Large intestine (tissue), 3 donors: ENCODE measurements at regions not wholly inside any gene's neighbourhood (a gene's known extent, or its start where the extent isn't known, plus 50 kb on each side); places are given as distances from the start of the nearest gene placed in this dataset.

Source experiments
- DNase-seq, 2 donors: peaks; one replicate each; pipeline versions ENCODE4 v3.0.0 to v3.0.0-alpha.2; 2013
- H3K27ac ChIP-seq: one replicate; pipeline ENCODE4 v1.5.1; 2013; ENCODE audit warnings: low read length
- H3K27me3 ChIP-seq: 2 replicates; pipeline ENCODE4 v1.6.1; 2013; ENCODE audit warnings: low read length; ENCODE audit not compliant: control insufficient read depth, insufficient read depth
- H3K36me3 ChIP-seq: 2 replicates; pipeline ENCODE4 v1.6.1; 2013; ENCODE audit warnings: low read length; ENCODE audit not compliant: control insufficient read depth, insufficient read depth
- H3K4me1 ChIP-seq: one replicate; pipeline ENCODE4 v1.6.1; 2013; ENCODE audit warnings: low read length; ENCODE audit not compliant: control insufficient read depth, insufficient read depth
- H3K4me3 ChIP-seq: one replicate; pipeline ENCODE4 v1.5.1; 2013; ENCODE audit warnings: low read length
- H3K9me3 ChIP-seq: one replicate; pipeline ENCODE4 v1.6.1; 2013; ENCODE audit warnings: mild to moderate bottlenecking, low read depth, low read length, moderate library complexity; ENCODE audit not compliant: control insufficient read depth
- WGBS: methylation state at CpG from one replicate; pipeline ENCODE4 v1.1.5; 2013; ENCODE audit warnings: low lambda C conversion rate; ENCODE audit not compliant: insufficient coverage; 5-methylcytosine and 5-hydroxymethylcytosine counted together

GRCh38 chr13:78836238-78836784 lies 177.4 kb upstream of the OBI1 start:
- H3K4me3 ChIP-seq: no peak overlapping the region
- 86% methylated on average over 1 of the region's 3 CpGs for WGBS

GRCh38 chr13:78832461-78832860 lies 173.5 kb upstream of the OBI1 start:
- Histone ChIP-seq H3K4me3 (no peak overlapping the region), H3K27me3 (no peaks in the 10 kb centered on the region), H3K36me3 (no peaks in the 10 kb centered on the region), H3K9me3 (no peaks in the 10 kb centered on the region), H3K27ac (no peak overlapping the region), H3K4me1 (peaks cover 3% of the 10 kb centered on the region)
- no peak for DNase-seq
- no CpG with 5 or more reads among the region's 3 CpGs for WGBS

More at GRCh38 chr13:78836238-78836784, 177.4 kb upstream of the OBI1 start:
- Histone ChIP-seq H3K27ac (no peak overlapping the region), H3K27me3 (no peaks in the 10 kb centered on the region), H3K36me3 (no peaks in the 10 kb centered on the region), H3K4me1 (peaks cover 3% of the 10 kb centered on the region), H3K9me3 (no peaks in the 10 kb centered on the region)
- no peak for DNase-seq

- no CpG with 5 or more reads among the region's 1 CpG for WGBS
- H3K27me3 ChIP-seq: no peaks in the 10 kb centered on the region
- DNase-seq: no peak
- H3K4me3 ChIP-seq: no peak overlapping the region
- no peaks in the 10 kb centered on the region for H3K9me3 ChIP-seq
- H3K4me1 ChIP-seq: peaks cover 3% of the 10 kb centered on the region
- H3K27ac ChIP-seq: no peak overlapping the region
- H3K36me3 ChIP-seq: no peaks in the 10 kb centered on the region
Observed at GRCh38 chr13:78830508-78830907, 171.6 kb upstream of the OBI1 start.

- peaks cover 3% of the 10 kb centered on the region for H3K4me1 ChIP-seq
- H3K36me3 ChIP-seq: no peaks in the 10 kb centered on the region
- H3K27me3 ChIP-seq: no peaks in the 10 kb centered on the region
- no peak overlapping the region for H3K27ac ChIP-seq
- H3K4me3 ChIP-seq: no peak overlapping the region
- no peaks in the 10 kb centered on the region for H3K9me3 ChIP-seq
- no peak for DNase-seq
Observed at GRCh38 chr13:78829821-78830220, 170.9 kb upstream of the OBI1 start.

- Histone ChIP-seq H3K27me3 (no peaks in the 10 kb centered on the region), H3K4me1 (no peaks in the 10 kb centered on the region), H3K36me3 (no peaks in the 10 kb centered on the region), H3K27ac (no peak overlapping the region), H3K4me3 (no peak overlapping the region), H3K9me3 (no peaks in the 10 kb centered on the region)
- DNase-seq: no peak
- WGBS: no CpG with 5 or more reads among the region's 3 CpGs
Observed at GRCh38 chr13:78827471-78827870, 168.5 kb upstream of the OBI1 start.

GRCh38 chr13:78826936-78827335 lies 168.0 kb upstream of the OBI1 start:
- no peak for DNase-seq
- no peaks in the 10 kb centered on the region for H3K36me3 ChIP-seq
- H3K4me1 ChIP-seq: no peaks in the 10 kb centered on the region
- H3K4me3 ChIP-seq: no peak overlapping the region
- WGBS: no CpG with 5 or more reads among the region's 2 CpGs
- no peaks in the 10 kb centered on the region for H3K9me3 ChIP-seq
- H3K27me3 ChIP-seq: no peaks in the 10 kb centered on the region
- no peak overlapping the region for H3K27ac ChIP-seq

GRCh38 chr13:78826312-78826711 lies 167.4 kb upstream of the OBI1 start:
- 100% methylated on average over 1 of the region's 1 CpG for WGBS
- Histone ChIP-seq H3K4me1 (no peaks in the 10 kb centered on the region), H3K9me3 (no peaks in the 10 kb centered on the region), H3K27me3 (no peaks in the 10 kb centered on the region), H3K4me3 (no peak overlapping the region), H3K36me3 (no peaks in the 10 kb centered on the region), H3K27ac (no peak overlapping the region)
- no peak for DNase-seq

- no peaks in the 10 kb centered on the region for H3K27me3 ChIP-seq
- no CpG with 5 or more reads among the region's 1 CpG for WGBS
- peaks cover 4% of the 10 kb centered on the region for H3K4me1 ChIP-seq
- no peak overlapping the region for H3K4me3 ChIP-seq
- H3K9me3 ChIP-seq: no peaks in the 10 kb centered on the region
- H3K36me3 ChIP-seq: no peaks in the 10 kb centered on the region
- no peak overlapping the region for H3K27ac ChIP-seq
- DNase-seq: no peak
Observed at GRCh38 chr13:78820541-78820940, 161.6 kb upstream of the OBI1 start.

- Histone ChIP-seq H3K27ac (no peak overlapping the region), H3K9me3 (no peaks in the 10 kb centered on the region), H3K4me1 (peaks cover 4% of the 10 kb centered on the region), H3K36me3 (no peaks in the 10 kb centered on the region), H3K4me3 (no peak overlapping the region), H3K27me3 (no peaks in the 10 kb centered on the region)
- DNase-seq: peak; percentile 73 to 82
- WGBS: no CpG with 5 or more reads among the region's 15 CpGs
Observed at GRCh38 chr13:78816592-78816991, 157.6 kb upstream of the OBI1 start.

GRCh38 chr13:78816154-78816553 lies 157.2 kb upstream of the OBI1 start:
- WGBS: no CpG with 5 or more reads among the region's 1 CpG
- no peaks in the 10 kb centered on the region for H3K36me3 ChIP-seq
- no peaks in the 10 kb centered on the region for H3K9me3 ChIP-seq
- DNase-seq: peak in 1 of 2 donors; percentile 9
- H3K4me1 ChIP-seq: peaks cover 4% of the 10 kb centered on the region
- H3K27me3 ChIP-seq: no peaks in the 10 kb centered on the region
- no peak overlapping the region for H3K27ac ChIP-seq
- H3K4me3 ChIP-seq: no peak overlapping the region

- no peak for DNase-seq
- WGBS: 96% methylated on average over 4 of the region's 4 CpGs
- Histone ChIP-seq H3K4me3 (no peak overlapping the region), H3K36me3 (no peaks in the 10 kb centered on the region), H3K27ac (no peak overlapping the region), H3K4me1 (no peaks in the 10 kb centered on the region), H3K27me3 (no peaks in the 10 kb centered on the region), H3K9me3 (no peaks in the 10 kb centered on the region)
Observed at GRCh38 chr13:78806457-78806856, 147.5 kb upstream of the OBI1 start.
